SU-DHL-6 (cell line): ENCODE measurements at regions not wholly inside any gene's neighbourhood (a gene's known extent, or its start where the extent isn't known, plus 50 kb on each side); places are given as distances from the start of the nearest gene placed in this dataset.

Experiments used
- CTCF ChIP-seq: fragments of 200-600 bp; sonication (generic); IDR thresholded peaks from one replicate; pipeline ENCODE4 v1.5.1; 2017; ENCODE audit warnings: antibody characterized with exemption, mild to moderate bottlenecking, low read length, moderate library complexity; ENCODE audit not compliant: insufficient read depth, poor library complexity, severe bottlenecking
- EZH2phosphoT487 ChIP-seq: fragments of 200-600 bp; sonication (generic), shearing (Covaris generic); conservative IDR thresholded peaks from 2 replicates; pipeline ENCODE4 v1.6.1; 2018; ENCODE audit warnings: mild to moderate bottlenecking, antibody characterized with exemption, low read length, moderate library complexity, mixed read lengths

GRCh38 chr2:145169285-145169684 is 649.4 kb upstream of the ZEB2 start:
- TF ChIP-seq CTCF: no peak
- TF ChIP-seq EZH2phosphoT487: no peak
